Ishikawa (cell line): ENCODE measurements at regions not wholly inside any gene's neighbourhood (a gene's known extent, or its start where the extent isn't known, plus 50 kb on each side); places are given as distances from the start of the nearest gene placed in this dataset.

Experiments used
- CEBPB ChIP-seq: IDR thresholded peaks from 2 replicates; pipeline ENCODE4 v1.6.1; 2012
- CREB1 ChIP-seq: IDR thresholded peaks from 2 replicates; pipeline ENCODE4 v1.6.1; 2012; ENCODE audit warnings: low read depth
- EGR1 ChIP-seq: IDR thresholded peaks from 2 replicates; pipeline ENCODE4 v1.6.1; 2012
- EP300 ChIP-seq: IDR thresholded peaks from 2 replicates; pipeline ENCODE4 v1.6.1; 2012; ENCODE audit warnings: borderline replicate concordance
- FOXM1 ChIP-seq: IDR thresholded peaks from 2 replicates; pipeline ENCODE4 v1.6.1; 2012; ENCODE audit warnings: low read depth, borderline replicate concordance
- NFIC ChIP-seq: IDR thresholded peaks from 2 replicates; pipeline ENCODE4 v1.6.1; 2012
- RAD21 ChIP-seq: IDR thresholded peaks from 2 replicates; pipeline ENCODE4 v1.6.1; 2012; ENCODE audit warnings: low read depth
- TAF1 ChIP-seq: IDR thresholded peaks from 2 replicates; pipeline ENCODE4 v1.6.1; 2012; ENCODE audit warnings: low read depth, mild to moderate bottlenecking
- TCF12 ChIP-seq: IDR thresholded peaks from 2 replicates; pipeline ENCODE4 v1.6.1; 2012; ENCODE audit warnings: low read depth
- TEAD4 ChIP-seq: IDR thresholded peaks from 2 replicates; pipeline ENCODE4 v1.6.1; 2012
- YY1 ChIP-seq: IDR thresholded peaks from 2 replicates; pipeline ENCODE4 v1.6.1; 2012; ENCODE audit warnings: low read depth
- ZBTB7A ChIP-seq: IDR thresholded peaks from 2 replicates; pipeline ENCODE4 v1.6.1; 2012; ENCODE audit warnings: low read depth
- TF ChIP-seq, protein P1 (sequence below): IDR thresholded peaks from 2 replicates; pipeline ENCODE4 v1.6.1; 2012
- TF ChIP-seq, protein P2 (sequence below): IDR thresholded peaks from 2 replicates; pipeline ENCODE4 v1.6.1; 2012
- TF ChIP-seq, protein P3 (sequence below): IDR thresholded peaks from 2 replicates; pipeline ENCODE4 v1.6.1; 2012; ENCODE audit warnings: low read depth, mild to moderate bottlenecking

DNA sequence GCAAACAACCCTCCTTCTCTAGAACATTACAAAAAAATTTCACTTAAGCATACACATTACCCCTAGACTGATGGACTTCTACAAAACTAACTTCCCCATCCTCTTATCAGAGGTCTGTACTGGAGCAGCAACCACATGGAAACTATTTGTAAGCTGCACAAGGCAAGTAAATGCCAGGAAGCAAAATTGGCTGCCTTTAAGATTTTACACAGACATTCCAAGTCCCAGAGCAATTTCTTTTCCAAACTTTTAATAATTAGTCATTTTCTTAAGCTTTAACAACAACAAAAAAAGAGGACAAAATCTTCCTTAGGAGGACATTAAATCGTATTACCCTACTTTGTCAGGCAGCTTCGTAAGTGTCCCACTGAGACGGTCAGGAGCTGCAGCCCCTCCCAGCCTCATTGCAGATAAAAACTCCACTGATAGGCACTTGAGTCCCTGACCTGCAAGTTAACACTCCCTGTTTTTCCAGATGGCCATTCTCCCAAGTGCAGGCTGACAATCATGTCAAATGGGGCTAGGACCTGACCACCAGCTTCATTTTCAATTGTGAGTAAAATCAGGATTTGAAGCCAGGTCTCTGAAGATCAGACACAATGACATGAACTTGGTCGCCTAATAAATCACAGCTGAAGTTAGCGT is 680.1 kb downstream of the DIAPH3 start:
- TF ChIP-seq TAF1: no peak
- no peak for TF ChIP-seq EGR1
- TF ChIP-seq, protein P1, sequence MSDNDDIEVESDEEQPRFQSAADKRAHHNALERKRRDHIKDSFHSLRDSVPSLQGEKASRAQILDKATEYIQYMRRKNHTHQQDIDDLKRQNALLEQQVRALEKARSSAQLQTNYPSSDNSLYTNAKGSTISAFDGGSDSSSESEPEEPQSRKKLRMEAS: no peak
- TF ChIP-seq, protein P2, sequence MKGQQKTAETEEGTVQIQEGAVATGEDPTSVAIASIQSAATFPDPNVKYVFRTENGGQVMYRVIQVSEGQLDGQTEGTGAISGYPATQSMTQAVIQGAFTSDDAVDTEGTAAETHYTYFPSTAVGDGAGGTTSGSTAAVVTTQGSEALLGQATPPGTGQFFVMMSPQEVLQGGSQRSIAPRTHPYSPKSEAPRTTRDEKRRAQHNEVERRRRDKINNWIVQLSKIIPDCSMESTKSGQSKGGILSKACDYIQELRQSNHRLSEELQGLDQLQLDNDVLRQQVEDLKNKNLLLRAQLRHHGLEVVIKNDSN: no peak
- no peak for TF ChIP-seq FOXM1
- no peak for TF ChIP-seq ZBTB7A
- TF ChIP-seq TCF12: no peak
- TF ChIP-seq CREB1: no peak
- TF ChIP-seq, protein P3, sequence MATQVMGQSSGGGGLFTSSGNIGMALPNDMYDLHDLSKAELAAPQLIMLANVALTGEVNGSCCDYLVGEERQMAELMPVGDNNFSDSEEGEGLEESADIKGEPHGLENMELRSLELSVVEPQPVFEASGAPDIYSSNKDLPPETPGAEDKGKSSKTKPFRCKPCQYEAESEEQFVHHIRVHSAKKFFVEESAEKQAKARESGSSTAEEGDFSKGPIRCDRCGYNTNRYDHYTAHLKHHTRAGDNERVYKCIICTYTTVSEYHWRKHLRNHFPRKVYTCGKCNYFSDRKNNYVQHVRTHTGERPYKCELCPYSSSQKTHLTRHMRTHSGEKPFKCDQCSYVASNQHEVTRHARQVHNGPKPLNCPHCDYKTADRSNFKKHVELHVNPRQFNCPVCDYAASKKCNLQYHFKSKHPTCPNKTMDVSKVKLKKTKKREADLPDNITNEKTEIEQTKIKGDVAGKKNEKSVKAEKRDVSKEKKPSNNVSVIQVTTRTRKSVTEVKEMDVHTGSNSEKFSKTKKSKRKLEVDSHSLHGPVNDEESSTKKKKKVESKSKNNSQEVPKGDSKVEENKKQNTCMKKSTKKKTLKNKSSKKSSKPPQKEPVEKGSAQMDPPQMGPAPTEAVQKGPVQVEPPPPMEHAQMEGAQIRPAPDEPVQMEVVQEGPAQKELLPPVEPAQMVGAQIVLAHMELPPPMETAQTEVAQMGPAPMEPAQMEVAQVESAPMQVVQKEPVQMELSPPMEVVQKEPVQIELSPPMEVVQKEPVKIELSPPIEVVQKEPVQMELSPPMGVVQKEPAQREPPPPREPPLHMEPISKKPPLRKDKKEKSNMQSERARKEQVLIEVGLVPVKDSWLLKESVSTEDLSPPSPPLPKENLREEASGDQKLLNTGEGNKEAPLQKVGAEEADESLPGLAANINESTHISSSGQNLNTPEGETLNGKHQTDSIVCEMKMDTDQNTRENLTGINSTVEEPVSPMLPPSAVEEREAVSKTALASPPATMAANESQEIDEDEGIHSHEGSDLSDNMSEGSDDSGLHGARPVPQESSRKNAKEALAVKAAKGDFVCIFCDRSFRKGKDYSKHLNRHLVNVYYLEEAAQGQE: no peak
- no peak for TF ChIP-seq TEAD4
- no peak for TF ChIP-seq EP300
- no peak for TF ChIP-seq NFIC

DNA sequence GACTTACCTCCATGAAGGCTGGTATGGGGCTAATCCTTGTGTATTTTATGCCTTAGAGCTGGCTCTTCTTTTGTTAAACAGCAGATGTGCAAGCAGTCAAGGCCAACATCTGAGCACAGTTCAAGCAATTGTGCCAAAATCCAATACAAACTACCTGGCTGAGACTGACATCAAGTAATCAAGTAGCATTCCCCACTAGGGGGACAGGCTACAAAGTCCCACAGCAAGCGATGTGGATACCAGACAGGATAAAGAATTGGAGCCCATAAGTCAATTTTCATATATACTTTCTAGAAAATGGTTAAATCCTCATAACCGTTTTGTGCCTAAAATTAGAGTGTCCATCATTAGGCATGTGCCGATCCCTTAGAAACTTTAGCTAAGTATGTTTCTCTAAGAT is 675.8 kb downstream of the DIAPH3 start:
- TF ChIP-seq TAF1 (no peak), NFIC (no peak)

DNA sequence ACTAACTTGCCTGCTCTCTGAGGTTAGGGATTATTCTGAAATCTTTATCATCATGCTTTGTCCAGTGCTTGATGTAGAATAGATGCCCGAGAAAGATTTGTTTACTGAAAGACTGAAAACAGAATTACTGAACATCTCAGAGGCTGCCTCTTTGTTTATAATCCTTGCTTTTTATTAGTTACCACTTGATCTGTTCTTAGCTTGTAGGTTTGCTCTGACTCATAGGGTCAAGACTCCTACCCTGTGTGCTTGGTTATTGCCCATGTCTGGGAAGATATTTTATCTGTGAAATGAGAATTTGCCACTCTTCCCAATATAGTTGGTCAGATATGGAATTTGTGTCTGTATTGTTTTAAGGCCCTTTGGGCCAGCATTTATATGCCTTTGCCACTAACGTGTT is 675.3 kb downstream of the DIAPH3 start:
- TF ChIP-seq TAF1 (no peak), TEAD4 (no peak), TCF12 (no peak), NFIC (no peak), FOXM1 (no peak), CREB1 (no peak), EGR1 (no peak)
- TF ChIP-seq, protein P2: no peak
- TF ChIP-seq, protein P3: no peak
- TF ChIP-seq, protein P1: no peak

DNA sequence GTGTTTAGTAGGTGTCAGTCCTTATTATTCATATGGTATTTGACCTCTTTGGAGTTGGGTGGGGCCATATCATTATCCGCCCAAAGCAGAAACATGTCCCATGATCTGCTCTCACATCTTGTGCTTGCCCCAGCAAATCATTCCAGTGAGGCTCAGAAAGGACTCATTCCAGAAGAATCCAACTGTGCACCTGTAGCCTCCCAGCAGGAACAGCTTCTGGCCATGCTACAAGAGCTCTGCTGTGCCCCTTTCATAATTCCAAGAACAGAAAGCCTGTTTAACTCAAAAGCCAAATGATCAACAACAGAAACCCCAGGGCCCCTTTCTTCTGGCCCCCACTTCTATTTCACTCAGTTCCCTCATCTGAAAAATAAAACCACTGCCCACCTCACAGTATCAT is 673.1 kb downstream of the DIAPH3 start:
- no peak for TF ChIP-seq ZBTB7A
- no peak for TF ChIP-seq CEBPB
- TF ChIP-seq YY1: no peak
- TF ChIP-seq CREB1: no peak
- no peak for TF ChIP-seq NFIC
- no peak for TF ChIP-seq TAF1
- no peak for TF ChIP-seq EP300
- no peak for TF ChIP-seq FOXM1
- TF ChIP-seq, protein P2: no peak
- no peak for TF ChIP-seq TCF12
- TF ChIP-seq TEAD4: no peak
- TF ChIP-seq, protein P1: no peak

DNA sequence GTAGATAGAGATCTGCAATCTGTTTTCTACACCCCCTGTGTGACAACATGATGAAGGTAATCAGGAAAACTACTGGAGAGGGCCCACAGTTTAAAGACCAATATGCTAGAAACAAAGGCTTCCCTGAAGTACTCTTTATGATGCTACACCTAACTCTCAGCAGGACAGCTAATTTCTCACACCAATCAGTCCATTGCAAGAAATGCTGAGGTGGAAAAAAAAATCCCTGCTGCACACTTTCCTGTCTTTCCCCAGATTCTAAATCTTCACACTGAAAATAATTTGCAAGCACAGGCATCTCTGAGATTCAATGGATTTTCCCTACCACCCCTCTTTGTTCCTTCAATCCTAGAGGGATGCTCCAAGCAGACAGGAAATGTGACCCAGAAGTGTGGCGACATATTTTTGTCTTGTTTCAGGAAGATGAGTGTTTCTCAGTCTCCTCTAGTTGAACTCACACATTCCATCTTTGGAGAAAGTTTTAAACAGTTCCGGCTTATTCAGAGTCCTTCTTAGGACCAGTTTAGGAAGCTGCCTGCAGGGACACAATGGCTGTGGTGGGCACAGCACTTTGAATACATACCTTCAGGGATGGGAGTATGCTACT is 671.6 kb downstream of the DIAPH3 start:
- TF ChIP-seq ZBTB7A: no peak
- no peak for TF ChIP-seq TEAD4
- TF ChIP-seq, protein P2: no peak
- no peak for TF ChIP-seq NFIC
- no peak for TF ChIP-seq TAF1
- TF ChIP-seq, protein P3: no peak
- TF ChIP-seq CEBPB: no peak
- no peak for TF ChIP-seq EGR1
- TF ChIP-seq EP300: no peak
- no peak for TF ChIP-seq CREB1
- no peak for TF ChIP-seq YY1
- TF ChIP-seq RAD21: no peak
